Endothelial cell of umbilical vein (primary cell): ENCODE measurements at regions not wholly inside any gene's neighbourhood (a gene's known extent, or its start where the extent isn't known, plus 50 kb on each side); places are given as distances from the start of the nearest gene placed in this dataset.

Experiments
- BruUV-seq: library from RNA; stranded (reverse); fragments of 400-500 nt; replicated peaks from 2 replicates; lab custom pipeline; 2021; lab: Mats Ljungman, UMichigan
- CTCF ChIA-PET: fragments of 300-600, 350-600 bp; sonication (Branson Sonifier 250); formaldehyde crosslinking; loops from one replicate; lab custom pipeline; 2021; ENCODE audit warnings: antibody characterized with exemption, inconsistent platforms; lab: Charles Lee
- POLR2A ChIA-PET: fragments of 300-600, 350-600 bp; sonication (Branson Sonifier 250); formaldehyde crosslinking; loops from one replicate; lab custom pipeline; 2021; ENCODE audit warnings: antibody characterized with exemption, inconsistent platforms; lab: Charles Lee
- DNase-seq: peaks from one replicate; pipeline ENCODE4 v3.0.0-alpha.2; 2011; ENCODE audit warnings: low read depth, low spot score
- FAIRE-seq: peaks from 2 replicates; lab custom pipeline; 2011; peaks lifted over from hg19 to GRCh38; lab: Jason Lieb, UNC
- H2AFZ ChIP-seq: 2 replicates; pipeline ENCODE4 v1.6.0; 2012; ENCODE audit warnings: low read depth, low read length, control low read depth, inconsistent platforms
- H3K27ac ChIP-seq: 2 replicates; pipeline ENCODE4 v1.5.1; 2011; ENCODE audit warnings: low read depth, mild to moderate bottlenecking, control low read depth, low read length, moderate library complexity; ENCODE audit not compliant: insufficient read depth
- H3K27me3 ChIP-seq, 2 experiments: 2 replicates each; pipeline versions ENCODE4 v1.6.0 to v1.6.1; 2011; ENCODE audit warnings: low read length in 2 of 2, mixed read lengths in 1 of 2; ENCODE audit not compliant: control insufficient read depth in 2 of 2, insufficient read depth in 2 of 2
- H3K36me3 ChIP-seq, 2 experiments: 2 replicates in 1 of 2; 3 replicates in 1 of 2; pipeline ENCODE4 v1.5.1; 2011; ENCODE audit warnings: low read length in 2 of 2, mild to moderate bottlenecking in 1 of 2, moderate library complexity in 1 of 2; ENCODE audit not compliant: control insufficient read depth in 2 of 2, insufficient read depth in 2 of 2; ENCODE audit errors: extremely low read depth in 1 of 2
- H3K4me1 ChIP-seq: 3 replicates; pipeline ENCODE4 v1.5.1; 2011; ENCODE audit warnings: mild to moderate bottlenecking, low read length; ENCODE audit not compliant: control insufficient read depth, insufficient read depth; ENCODE audit errors: extremely low read depth
- H3K4me2 ChIP-seq: 2 replicates; pipeline ENCODE4 v1.6.1; 2011; ENCODE audit warnings: low read length, control low read depth, mixed read lengths; ENCODE audit not compliant: insufficient read depth
- H3K4me3 ChIP-seq, 3 experiments: fragments of 200-600 bp in 1 of 3; sonication (generic), shearing (Covaris generic) in 1 of 3; replicated peaks in 1 of 3; 2 replicates each; pipeline ENCODE4 v1.5.1; 2011 to 2016; ENCODE audit warnings: control low read depth in 3 of 3, low read length in 3 of 3, mild to moderate bottlenecking in 2 of 3, inconsistent platforms in 1 of 3, low read depth in 1 of 3, moderate library complexity in 1 of 3; ENCODE audit not compliant: insufficient read depth in 1 of 3
- H3K79me2 ChIP-seq: 2 replicates; pipeline ENCODE4 v1.6.0; 2012; ENCODE audit warnings: low read length, inconsistent platforms; ENCODE audit not compliant: control insufficient read depth, insufficient read depth
- H3K9ac ChIP-seq: replicated peaks from 2 replicates; pipeline ENCODE3; 2011; ENCODE audit warnings: low read length, control low read depth; ENCODE audit not compliant: insufficient read depth; ENCODE audit errors: extremely low read depth
- H3K9me1 ChIP-seq: replicated peaks from 3 replicates; pipeline ENCODE4 v1.6.0; 2011; ENCODE audit warnings: mild to moderate bottlenecking, low read length; ENCODE audit not compliant: control insufficient read depth, insufficient read depth; ENCODE audit errors: extremely low read depth
- H3K9me3 ChIP-seq: replicated peaks from 2 replicates; pipeline ENCODE4 v1.5.1; 2012; ENCODE audit warnings: low read length, inconsistent platforms; ENCODE audit not compliant: control insufficient read depth, insufficient read depth
- H4K20me1 ChIP-seq: replicated peaks from 2 replicates; pipeline ENCODE3; 2011; ENCODE audit warnings: mild to moderate bottlenecking, low read length; ENCODE audit not compliant: control insufficient read depth, insufficient read depth; ENCODE audit errors: extremely low read depth
- EZH2 ChIP-seq: IDR thresholded peaks from 2 replicates; pipeline ENCODE4 v1.6.1; 2012; ENCODE audit warnings: borderline replicate concordance, low read depth, mild to moderate bottlenecking, moderate library complexity, low read length, inconsistent platforms; ENCODE audit not compliant: severe bottlenecking
- FOS ChIP-seq: IDR thresholded peaks from 2 replicates; pipeline ENCODE4 v1.6.1; 2011; ENCODE audit warnings: mild to moderate bottlenecking, low read length, moderate library complexity, borderline replicate concordance; ENCODE audit not compliant: insufficient read depth
- GATA2 ChIP-seq: IDR thresholded peaks from 2 replicates; pipeline ENCODE4 v1.7.0; 2011; ENCODE audit warnings: low read depth, mild to moderate bottlenecking, moderate library complexity, mixed read lengths, low read length; ENCODE audit not compliant: insufficient read length, insufficient read depth
- JUN ChIP-seq: IDR thresholded peaks from 2 replicates; pipeline ENCODE4 v1.6.1; 2011; ENCODE audit warnings: borderline replicate concordance, low read depth; ENCODE audit not compliant: insufficient read length, insufficient read depth
- MAX ChIP-seq: IDR thresholded peaks from 2 replicates; pipeline ENCODE4 v1.6.1; 2011; ENCODE audit not compliant: insufficient read depth, insufficient read length
- MYC ChIP-seq: IDR thresholded peaks from one replicate; pipeline ENCODE4 v1.6.1; 2011; ENCODE audit warnings: mild to moderate bottlenecking, low read depth, low read length
- POLR2A ChIP-seq: IDR thresholded peaks from 2 replicates; pipeline ENCODE4 v1.6.1; 2012; ENCODE audit warnings: low read depth, mild to moderate bottlenecking, control low read depth, low read length
- POLR2AphosphoS5 ChIP-seq: IDR thresholded peaks from 2 replicates; pipeline ENCODE4 v1.6.1; 2012; ENCODE audit warnings: low read depth, mild to moderate bottlenecking, control low read depth, low read length, moderate library complexity; ENCODE audit not compliant: insufficient read depth
- dilution Hi-C: fragments of 300-500 bp; cut with MboI; formaldehyde crosslinking; loops from one replicate; pipeline ENCODE4 v1.15.0; 2019; ENCODE audit warnings: low sequenced_read_pairs; ENCODE audit not compliant: extremely low pct_ligation_motif_present
- intact Hi-C: fragments of 100-400 bp; cut with micrococcal nuclease; formaldehyde crosslinking; loops from one replicate; pipeline ENCODE4 v1.10.0; 2022
- TF ChIP-seq, protein P1 (sequence below), 2 donors: IDR thresholded peaks; 1 replicate in 1 of 2; 2 replicates in 1 of 2; pipeline ENCODE4 v1.5.1; 2011; ENCODE audit warnings: low read length in 2 of 2, mild to moderate bottlenecking in 2 of 2, moderate library complexity in 2 of 2, control low read depth in 1 of 2, inconsistent platforms in 1 of 2, low read depth in 1 of 2; ENCODE audit not compliant: insufficient read depth in 1 of 2; ENCODE audit errors: extremely low read depth in 1 of 2

DNA sequence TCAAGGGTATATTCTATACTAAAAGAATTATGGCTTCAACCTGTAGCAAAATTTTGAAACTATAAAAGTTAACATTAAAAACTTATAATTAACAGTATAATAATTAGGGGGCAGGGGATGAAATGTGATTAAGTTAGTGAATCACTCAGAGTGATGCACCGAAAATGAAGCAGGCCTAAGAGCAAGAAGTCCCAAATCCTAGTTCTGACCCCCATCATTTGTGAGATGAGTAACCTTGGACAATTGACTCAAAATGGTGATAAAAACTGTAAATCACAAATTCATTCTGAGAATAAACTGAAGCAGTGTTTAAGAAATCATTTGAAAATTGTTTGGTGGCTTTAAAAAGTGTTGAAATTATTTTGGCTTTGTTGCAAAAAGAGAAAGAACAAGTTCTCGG is 56.8 kb downstream of the KLF12 start:
- FAIRE-seq (no peak), DNase-seq (no peak)
- no peak overlapping the region for H3K9ac ChIP-seq
- no peaks in the 10 kb centered on the region for H3K9me1 ChIP-seq
- no peaks in the 10 kb centered on the region for H4K20me1 ChIP-seq
- no TSS peak for BruUV-seq
- H3K4me3 ChIP-seq = no peak overlapping the region
- H3K4me1 ChIP-seq = peaks cover 34% of the 10 kb centered on the region
- H3K79me2 ChIP-seq = peaks cover 57% of the 10 kb centered on the region
- H2AFZ ChIP-seq = no peak overlapping the region
- no peaks in the 10 kb centered on the region for H3K9me3 ChIP-seq
- TF ChIP-seq, protein P1, sequence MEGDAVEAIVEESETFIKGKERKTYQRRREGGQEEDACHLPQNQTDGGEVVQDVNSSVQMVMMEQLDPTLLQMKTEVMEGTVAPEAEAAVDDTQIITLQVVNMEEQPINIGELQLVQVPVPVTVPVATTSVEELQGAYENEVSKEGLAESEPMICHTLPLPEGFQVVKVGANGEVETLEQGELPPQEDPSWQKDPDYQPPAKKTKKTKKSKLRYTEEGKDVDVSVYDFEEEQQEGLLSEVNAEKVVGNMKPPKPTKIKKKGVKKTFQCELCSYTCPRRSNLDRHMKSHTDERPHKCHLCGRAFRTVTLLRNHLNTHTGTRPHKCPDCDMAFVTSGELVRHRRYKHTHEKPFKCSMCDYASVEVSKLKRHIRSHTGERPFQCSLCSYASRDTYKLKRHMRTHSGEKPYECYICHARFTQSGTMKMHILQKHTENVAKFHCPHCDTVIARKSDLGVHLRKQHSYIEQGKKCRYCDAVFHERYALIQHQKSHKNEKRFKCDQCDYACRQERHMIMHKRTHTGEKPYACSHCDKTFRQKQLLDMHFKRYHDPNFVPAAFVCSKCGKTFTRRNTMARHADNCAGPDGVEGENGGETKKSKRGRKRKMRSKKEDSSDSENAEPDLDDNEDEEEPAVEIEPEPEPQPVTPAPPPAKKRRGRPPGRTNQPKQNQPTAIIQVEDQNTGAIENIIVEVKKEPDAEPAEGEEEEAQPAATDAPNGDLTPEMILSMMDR (IDR thresholded peaks at IDR 0.05; ENCODE audit: extremely low read depth in 1 of 2, insufficient read depth in 1 of 2, low read depth in 1 of 2, low read length in 2 of 2) = no peak
- TF ChIP-seq JUN (no peak), MYC (no peak), GATA2 (no peak), POLR2AphosphoS5 (no peak), FOS (no peak), MAX (no peak), EZH2 (no peak), POLR2A (no peak)
- ChIA-PET CTCF (no interaction called here), POLR2A (no interaction called here)
- H3K27ac ChIP-seq = no peak overlapping the region
- intact Hi-C loops = no loop called here
- H3K4me2 ChIP-seq = no peak overlapping the region
- dilution Hi-C loops = no loop called here
- no peaks in the 10 kb centered on the region for H3K36me3 ChIP-seq
- H3K27me3 ChIP-seq = no peaks in the 10 kb centered on the region
